GM12878 (cell line): ENCODE measurements at regions not wholly inside any gene's neighbourhood (a gene's known extent, or its start where the extent isn't known, plus 50 kb on each side); places are given as distances from the start of the nearest gene placed in this dataset.

Experiments used
- IRF3 ChIP-seq: fragments of 450-650 bp; IDR thresholded peaks from 2 replicates; pipeline ENCODE4 v1.6.1; 2014; ENCODE audit warnings: mild to moderate bottlenecking
- POLR2AphosphoS5 ChIP-seq: IDR thresholded peaks from 2 replicates; pipeline ENCODE4 v1.6.1; 2011; ENCODE audit warnings: mild to moderate bottlenecking, low read length, inconsistent platforms
- RAD21 ChIP-seq: IDR thresholded peaks from 2 replicates; pipeline ENCODE4 v1.6.1; 2011; ENCODE audit warnings: mild to moderate bottlenecking, low read depth, low read length, moderate library complexity; ENCODE audit not compliant: insufficient read depth
- RUNX3 ChIP-seq: IDR thresholded peaks from 2 replicates; pipeline ENCODE4 v1.6.1; 2012; ENCODE audit warnings: low read length, inconsistent platforms
- USF2 ChIP-seq: IDR thresholded peaks from 2 replicates; pipeline ENCODE4 v1.6.1; 2011; ENCODE audit warnings: low read depth, low read length, improper control_type of control experiment, borderline replicate concordance
- ZNF687 ChIP-seq: fragments of 450-650 bp; IDR thresholded peaks from 2 replicates; pipeline ENCODE4 v1.6.1; 2017; ENCODE audit warnings: mild to moderate bottlenecking, moderate library complexity

- TF ChIP-seq IRF3 (no peak), RUNX3 (no peak), USF2 (no peak), ZNF687 (no peak), RAD21 (no peak), POLR2AphosphoS5 (no peak)
These were observed 68.1 kb upstream of the ITPRID1 start (continued) for GRCh38 chr7:31445686-31446355.
